Pancreas (tissue), 10 donors: ENCODE measurements at regions not wholly inside any gene's neighbourhood (a gene's known extent, or its start where the extent isn't known, plus 50 kb on each side); places are given as distances from the start of the nearest gene placed in this dataset.

Experiments
- ATAC-seq, 4 donors: fragments of 200-7000 bp; cut with Tn5 transposase; one replicate each; pipeline versions ENCODE4 v1.8.0 to v1.9.1; 2020; ENCODE audit warnings: mild to moderate bottlenecking in 4 of 4, moderate library complexity in 4 of 4
- DNase-seq, 6 donors: peaks; one replicate each; pipeline ENCODE4 v3.0.0-alpha.2; 2020
- FAIRE-seq: peaks from 2 replicates; lab custom pipeline; 2012; peaks lifted over from hg19 to GRCh38; lab: Jason Lieb, UNC
- H3K27ac ChIP-seq, 4 donors: fragments of 200-600 bp; sonication (generic); 1 replicate in 3 of 4; 2 replicates in 1 of 4; pipeline versions ENCODE4 v1.5.0 to v1.8.0; 2020
- H3K27me3 ChIP-seq, 4 donors: fragments of 200-600 bp; one replicate each; pipeline ENCODE4 v1.8.0; 2021
- H3K36me3 ChIP-seq, 3 donors: fragments of 200-600 bp; sonication (generic) in 1 of 3; one replicate each; pipeline versions ENCODE4 v1.5.0 to v1.8.0; 2020 to 2021
- H3K4me1 ChIP-seq, 3 donors: fragments of 200-600 bp; one replicate each; pipeline ENCODE4 v1.8.0; 2021
- H3K4me3 ChIP-seq, 4 donors: fragments of 200-600 bp; sonication (generic) in 2 of 4; one replicate each; pipeline versions ENCODE4 v1.5.0 to v1.8.0; 2020 to 2021
- H3K9me3 ChIP-seq, 4 donors: fragments of 200-600 bp; one replicate each; pipeline ENCODE4 v1.8.0; 2021
- WGBS, 2 donors: extraction: QIAGEN DNeasy Blood & Tissue Kit; methylation state at CpG; one replicate each; pipeline ENCODE4 v1.1.7; 2013; 5-methylcytosine and 5-hydroxymethylcytosine counted together
- intact Hi-C, 3 donors: fragments of 100-400 bp; cut with DNase I; formaldehyde crosslinking; loops; one replicate each; pipeline versions ENCODE4 v1.11.1 to v1.14.2; 2022
- TF ChIP-seq, protein P1 (sequence below), 4 donors: fragments of 200-600 bp; sonication (generic) in 3 of 4; IDR thresholded peaks; one replicate each; pipeline versions ENCODE4 v1.5.0 to v1.8.0; 2021; ENCODE audit warnings: antibody characterized with exemption in 4 of 4
- donor health status: healthy with polysubstance abuse.
- donor health status: DM: no; HTN: no; CAD: no; lungs with moderate emphysema.
- donor health status: DM: no; HTN: no; CAD: no.
- donor health status: control.
- donor health status: control.
- donor health status: Bipolar disorder and iron deficiency.
- donor health status: DM: yes; HTN: yes; CAD: no.
- donor health status: DM: no; HTN: no; CAD: no.
- donor health status: DM: no; HTN: no; CAD: no.
- donor health status: DM: yes; HTN: yes; CAD: no.

DNA sequence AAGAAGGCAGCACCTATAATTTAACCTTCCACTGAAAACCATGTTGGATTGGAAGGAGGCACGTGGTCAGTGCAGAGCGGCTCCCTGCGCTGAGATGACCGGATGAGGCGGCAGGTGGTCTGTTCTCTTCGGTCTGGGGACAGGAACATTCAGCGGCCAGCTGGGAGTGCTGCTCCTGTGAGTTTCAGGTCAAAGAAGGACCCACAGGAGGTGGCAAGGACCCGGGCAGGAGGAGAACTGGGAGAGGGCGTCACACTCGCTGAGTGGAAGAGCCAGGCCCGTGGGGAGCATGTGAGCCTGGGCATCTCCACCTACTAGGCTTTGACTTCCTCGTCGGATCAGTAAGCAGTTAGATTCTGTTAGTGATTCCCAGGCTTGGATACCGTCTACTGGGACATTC lies 113.4 kb upstream of the SHH start:
- DNase-seq (no peak), ATAC-seq (no peak)
- WGBS, 2 donors, result 80 to 83% methylated on average over 14 of the region's 14 CpGs

DNA sequence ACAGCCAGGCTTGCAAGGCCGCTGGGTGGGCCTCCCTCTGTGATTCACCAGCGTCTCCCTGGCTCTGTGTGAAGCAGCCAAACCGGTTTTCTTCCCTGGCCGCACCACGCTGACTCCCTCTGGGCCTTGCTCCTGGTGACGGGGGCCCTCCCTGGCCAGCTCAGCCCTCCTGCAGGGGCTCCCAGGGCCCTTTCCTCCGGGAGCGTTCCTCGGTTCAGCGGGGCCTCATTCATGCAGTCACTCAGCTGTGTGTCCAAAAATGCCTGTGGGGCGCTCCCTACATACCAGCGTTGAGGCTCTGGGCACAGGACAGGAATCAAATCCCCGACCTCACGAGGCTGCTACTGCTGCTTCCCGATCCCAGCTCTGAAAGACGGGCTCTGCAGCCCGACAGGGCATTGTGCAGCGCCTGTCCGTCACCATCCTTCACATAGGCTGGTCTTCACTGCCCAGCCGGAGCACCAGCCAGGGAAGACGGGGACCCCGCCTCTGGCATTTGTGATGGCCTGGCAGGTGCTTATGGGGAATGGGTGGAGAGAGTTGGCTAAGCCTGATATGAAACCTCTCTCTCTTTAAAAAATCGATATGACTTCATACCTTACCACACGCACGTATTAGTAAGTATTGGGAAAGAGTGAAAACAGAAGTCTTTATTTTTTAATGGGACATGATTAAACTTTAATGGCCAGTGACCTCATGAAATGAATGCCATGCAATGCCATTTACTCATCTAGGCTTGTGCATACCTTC lies 110.0 kb upstream of the SHH start:
- Histone ChIP-seq H3K4me1 (peaks cover 0 to 4% (median 0%) of the 10 kb centered on the region in 3 donors), H3K27me3 (no peaks in the 10 kb centered on the region), H3K27ac (peak overlapping the region; percentile 54 to 72 (median 62)), H3K4me3 (no peak overlapping the region), H3K9me3 (no peaks in the 10 kb centered on the region), H3K36me3 (no peaks in the 10 kb centered on the region)
- peak in 5 of 6 donors; percentile 47 to 70 (median 60) for DNase-seq
- TF ChIP-seq, protein P1, sequence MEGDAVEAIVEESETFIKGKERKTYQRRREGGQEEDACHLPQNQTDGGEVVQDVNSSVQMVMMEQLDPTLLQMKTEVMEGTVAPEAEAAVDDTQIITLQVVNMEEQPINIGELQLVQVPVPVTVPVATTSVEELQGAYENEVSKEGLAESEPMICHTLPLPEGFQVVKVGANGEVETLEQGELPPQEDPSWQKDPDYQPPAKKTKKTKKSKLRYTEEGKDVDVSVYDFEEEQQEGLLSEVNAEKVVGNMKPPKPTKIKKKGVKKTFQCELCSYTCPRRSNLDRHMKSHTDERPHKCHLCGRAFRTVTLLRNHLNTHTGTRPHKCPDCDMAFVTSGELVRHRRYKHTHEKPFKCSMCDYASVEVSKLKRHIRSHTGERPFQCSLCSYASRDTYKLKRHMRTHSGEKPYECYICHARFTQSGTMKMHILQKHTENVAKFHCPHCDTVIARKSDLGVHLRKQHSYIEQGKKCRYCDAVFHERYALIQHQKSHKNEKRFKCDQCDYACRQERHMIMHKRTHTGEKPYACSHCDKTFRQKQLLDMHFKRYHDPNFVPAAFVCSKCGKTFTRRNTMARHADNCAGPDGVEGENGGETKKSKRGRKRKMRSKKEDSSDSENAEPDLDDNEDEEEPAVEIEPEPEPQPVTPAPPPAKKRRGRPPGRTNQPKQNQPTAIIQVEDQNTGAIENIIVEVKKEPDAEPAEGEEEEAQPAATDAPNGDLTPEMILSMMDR (IDR thresholded peaks at IDR 0.05), result no peak
- FAIRE-seq, result no peak
- intact Hi-C loops, result no loop called here
- peak; percentile 78 to 88 (median 80) for ATAC-seq
- WGBS, 2 donors, result 51 to 52% methylated on average over 25 of the region's 25 CpGs

More for the DNA sequence above, 113.4 kb upstream of the SHH start:
- Histone ChIP-seq H3K27ac (no peak overlapping the region), H3K36me3 (no peaks in the 10 kb centered on the region), H3K4me1 (no peaks in the 10 kb centered on the region), H3K4me3 (no peak overlapping the region), H3K27me3 (no peaks in the 10 kb centered on the region), H3K9me3 (no peaks in the 10 kb centered on the region)
- no peak for FAIRE-seq
- TF ChIP-seq, protein P1 (IDR thresholded peaks at IDR 0.05), result no peak
- intact Hi-C loops, result no loop called here

DNA sequence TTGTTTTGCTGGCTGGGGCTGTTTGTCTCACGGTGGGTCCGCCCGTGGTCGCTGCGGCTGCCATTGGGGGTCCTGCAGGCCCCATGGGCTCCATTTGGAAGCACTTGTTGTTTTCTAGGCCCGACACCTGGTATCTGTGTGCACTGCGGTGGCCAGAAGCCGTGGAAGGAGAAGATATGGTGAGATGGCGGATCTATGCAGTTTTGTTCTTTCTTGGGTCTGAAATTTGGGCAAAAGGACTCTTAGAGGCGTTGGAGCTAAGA lies 109.5 kb upstream of the SHH start:
- TF ChIP-seq, protein P1 (IDR thresholded peaks at IDR 0.05), result no peak
- WGBS, 2 donors, result 80 to 81% methylated on average over 10 of the region's 10 CpGs
- FAIRE-seq, result no peak
- Histone ChIP-seq H3K36me3 (no peaks in the 10 kb centered on the region), H3K4me3 (no peak overlapping the region), H3K27me3 (no peaks in the 10 kb centered on the region), H3K9me3 (no peaks in the 10 kb centered on the region), H3K27ac (peak overlapping the region; percentile 54 to 72 (median 62)), H3K4me1 (peaks cover 0 to 4% (median 0%) of the 10 kb centered on the region in 3 donors)
- no peak for ATAC-seq
- intact Hi-C loops, result no loop called here
- no peak for DNase-seq

DNA sequence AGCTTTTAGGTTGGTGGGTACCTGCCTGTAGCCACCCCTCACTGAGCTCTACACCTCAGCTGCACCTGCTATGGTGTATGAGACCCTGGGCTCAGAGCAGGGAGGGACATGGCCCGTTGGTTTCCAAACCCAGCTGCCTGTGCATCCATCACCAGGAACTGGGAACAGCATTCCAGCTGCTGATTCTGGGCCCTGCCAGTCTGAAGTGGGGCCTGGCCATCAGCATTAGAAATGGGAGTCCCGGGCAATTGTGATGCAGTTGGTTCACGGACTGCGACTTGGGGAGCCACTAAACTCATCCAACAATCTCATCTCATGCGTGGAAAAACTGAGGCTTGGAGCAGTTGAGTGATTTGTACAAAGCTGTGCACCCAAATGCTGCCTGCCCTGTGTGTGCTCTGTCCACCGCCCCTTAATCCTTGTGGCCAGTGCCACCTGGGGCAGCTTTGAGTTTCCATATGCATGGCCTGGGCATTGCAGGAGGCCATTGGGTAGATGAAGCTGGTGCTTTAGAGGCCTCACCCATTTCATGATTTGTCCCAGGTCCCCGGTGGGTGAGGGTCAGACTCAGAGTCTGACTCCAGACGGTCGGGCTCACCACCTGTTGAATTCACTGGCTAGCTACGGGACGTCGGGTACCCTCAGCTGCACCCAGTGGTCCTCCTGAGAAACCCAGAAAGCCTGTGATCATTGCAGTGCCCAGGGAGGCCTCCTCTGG lies 109.0 kb upstream of the SHH start:
- ATAC-seq, result no peak
- no peak overlapping the region for H3K4me3 ChIP-seq
- peaks cover 0 to 4% (median 0%) of the 10 kb centered on the region in 3 donors for H3K4me1 ChIP-seq
- no peak for DNase-seq
- no peaks in the 10 kb centered on the region for H3K9me3 ChIP-seq
- TF ChIP-seq, protein P1 (IDR thresholded peaks at IDR 0.05), result no peak
- intact Hi-C loops, result no loop called here
- no peaks in the 10 kb centered on the region for H3K27me3 ChIP-seq
- FAIRE-seq, result no peak
- peak overlapping the region; percentile 54 to 72 (median 62) for H3K27ac ChIP-seq
- H3K36me3 ChIP-seq, result no peaks in the 10 kb centered on the region
- 87 to 92% methylated on average over 12 of the region's 12 CpGs for WGBS, 2 donors

DNA sequence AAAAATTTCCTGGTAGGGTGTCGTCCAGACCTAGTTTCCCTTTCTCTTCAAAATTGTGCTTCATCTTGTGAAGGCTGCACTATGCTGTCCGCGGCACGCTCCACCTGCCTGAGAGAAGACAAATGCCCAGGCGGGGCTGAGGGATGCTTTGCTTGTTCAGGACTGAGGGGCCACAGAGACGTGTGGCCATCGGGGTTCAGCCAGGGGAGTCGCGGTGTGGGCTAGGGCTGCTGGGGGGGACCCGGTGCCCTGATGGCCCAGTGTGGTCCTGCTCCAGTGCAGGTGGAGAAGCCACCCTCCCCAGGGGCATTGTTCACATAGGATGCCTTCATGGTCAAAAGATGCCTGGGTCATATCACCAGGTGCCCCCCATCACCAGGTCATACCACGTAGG lies 107.8 kb upstream of the SHH start:
- TF ChIP-seq, protein P1 (IDR thresholded peaks at IDR 0.05), result no peak
- ATAC-seq, result no peak
- H3K36me3 ChIP-seq, result no peaks in the 10 kb centered on the region
- no peaks in the 10 kb centered on the region for H3K9me3 ChIP-seq
- WGBS, 2 donors, result 93 to 96% methylated on average over 11 of the region's 11 CpGs
- peaks cover 0 to 4% (median 0%) of the 10 kb centered on the region in 3 donors for H3K4me1 ChIP-seq
- intact Hi-C loops, result no loop called here
- no peak for DNase-seq
- FAIRE-seq, result no peak
- H3K27me3 ChIP-seq, result no peaks in the 10 kb centered on the region
- no peak overlapping the region for H3K4me3 ChIP-seq
- H3K27ac ChIP-seq, result no peak overlapping the region
